AG08396 (cell line): ENCODE measurements at regions not wholly inside any gene's neighbourhood (a gene's known extent, or its start where the extent isn't known, plus 50 kb on each side); places are given as distances from the start of the nearest gene placed in this dataset.
"Not testable (repeated sequence)": the region's sequence is repeated elsewhere in the genome, so short reads cannot be mapped to it uniquely, and the experiment has no call there.

ENCODE experiments used
- DNase-seq: peaks from one replicate; pipeline ENCODE4 v3.0.0; 2012; ENCODE audit warnings: low spot score, mixed read lengths

GRCh38 chr16:29294951-29295795, 111.3 kb downstream of the NPIPB11 start:
- not testable (repeated sequence) for DNase-seq

- not testable (repeated sequence) for DNase-seq
Measured at GRCh38 chr16:29294400-29294933, 112.0 kb downstream of the NPIPB11 start.

GRCh38 chr16:29293545-29293944, 113.0 kb downstream of the NPIPB11 start:
- not testable (repeated sequence) for DNase-seq

- not testable (repeated sequence) for DNase-seq
Measured at GRCh38 chr16:29292952-29293471, 113.5 kb downstream of the NPIPB11 start.

GRCh38 chr16:29291329-29292271, 114.9 kb downstream of the NPIPB11 start:
- not testable (repeated sequence) for DNase-seq

- peak; percentile 87 for DNase-seq
Measured at GRCh38 chr16:29290631-29291247, 115.8 kb downstream of the NPIPB11 start.

GRCh38 chr16:29289516-29290239, 116.8 kb downstream of the NPIPB11 start:
- DNase-seq: not testable (repeated sequence)

GRCh38 chr16:29288711-29289474, 117.6 kb downstream of the NPIPB11 start:
- DNase-seq: not testable (repeated sequence)

- not testable (repeated sequence) for DNase-seq
Measured at GRCh38 chr16:29287871-29288535, 118.5 kb downstream of the NPIPB11 start.

- not testable (repeated sequence) for DNase-seq
Measured at GRCh38 chr16:29287246-29287645, 119.3 kb downstream of the NPIPB11 start.

GRCh38 chr16:29286796-29287195, 119.7 kb downstream of the NPIPB11 start:
- not testable (repeated sequence) for DNase-seq

- not testable (repeated sequence) for DNase-seq
Measured at GRCh38 chr16:29286161-29286560, 120.3 kb downstream of the NPIPB11 start.

- DNase-seq: not testable (repeated sequence)
Measured at GRCh38 chr16:29285151-29285885, 121.2 kb downstream of the NPIPB11 start.

GRCh38 chr16:29284723-29285122, 121.8 kb downstream of the NPIPB11 start:
- DNase-seq: not testable (repeated sequence)

- DNase-seq: not testable (repeated sequence)
Measured at GRCh38 chr16:29284159-29284558, 122.4 kb downstream of the NPIPB11 start.

GRCh38 chr16:29278097-29278871, 128.2 kb downstream of the NPIPB11 start:
- DNase-seq: not testable (repeated sequence)

GRCh38 chr16:29276446-29276845, 130.1 kb downstream of the NPIPB11 start:
- DNase-seq: not testable (repeated sequence)
